GM19023 (cell line): ENCODE measurements at regions not wholly inside any gene's neighbourhood (a gene's known extent, or its start where the extent isn't known, plus 50 kb on each side); places are given as distances from the start of the nearest gene placed in this dataset.
"Not testable (repeated sequence)": the region's sequence is repeated elsewhere in the genome, so short reads cannot be mapped to it uniquely, and the experiment has no call there.

ENCODE experiments used
- ATAC-seq: cut with Tn5 transposase; IDR thresholded peaks from one replicate; pipeline ENCODE4 v1.9.1; 2021; ENCODE audit warnings: mild to moderate bottlenecking, moderate library complexity; ENCODE audit not compliant: unreplicated experiment

DNA sequence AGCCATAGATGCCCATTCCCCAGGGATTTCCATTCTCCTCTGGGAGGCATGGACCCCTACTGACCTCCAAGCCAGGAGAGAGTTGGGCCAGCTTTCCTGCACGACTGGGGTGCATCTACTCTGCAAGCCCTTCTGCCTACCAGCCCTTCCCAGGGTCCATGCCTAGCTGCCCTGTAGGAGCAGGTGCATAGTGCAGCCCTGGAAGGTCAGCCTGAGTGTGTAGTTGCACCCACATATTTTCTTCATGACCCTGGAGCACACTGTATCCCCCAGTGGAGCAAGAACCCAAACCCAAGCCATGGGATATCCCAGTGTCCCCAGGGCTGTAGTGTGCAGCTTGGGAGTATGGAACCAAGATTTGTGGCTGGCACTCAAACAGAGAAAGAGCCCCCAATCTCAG, 155.6 kb upstream of the GOLGA6L22 start:
- ATAC-seq = not testable (repeated sequence)
